Large intestine (tissue), 3 donors: ENCODE measurements at regions not wholly inside any gene's neighbourhood (a gene's known extent, or its start where the extent isn't known, plus 50 kb on each side); places are given as distances from the start of the nearest gene placed in this dataset.
"Not testable (repeated sequence)": the region's sequence is repeated elsewhere in the genome, so short reads cannot be mapped to it uniquely, and the experiment has no call there.

Experiments used
- DNase-seq, 2 donors: peaks; one replicate each; pipeline versions ENCODE4 v3.0.0 to v3.0.0-alpha.2; 2013
- H3K27ac ChIP-seq: one replicate; pipeline ENCODE4 v1.5.1; 2013; ENCODE audit warnings: low read length
- H3K27me3 ChIP-seq: 2 replicates; pipeline ENCODE4 v1.6.1; 2013; ENCODE audit warnings: low read length; ENCODE audit not compliant: control insufficient read depth, insufficient read depth
- H3K36me3 ChIP-seq: 2 replicates; pipeline ENCODE4 v1.6.1; 2013; ENCODE audit warnings: low read length; ENCODE audit not compliant: control insufficient read depth, insufficient read depth
- H3K4me1 ChIP-seq: one replicate; pipeline ENCODE4 v1.6.1; 2013; ENCODE audit warnings: low read length; ENCODE audit not compliant: control insufficient read depth, insufficient read depth
- H3K4me3 ChIP-seq: one replicate; pipeline ENCODE4 v1.5.1; 2013; ENCODE audit warnings: low read length
- H3K9me3 ChIP-seq: one replicate; pipeline ENCODE4 v1.6.1; 2013; ENCODE audit warnings: mild to moderate bottlenecking, low read depth, low read length, moderate library complexity; ENCODE audit not compliant: control insufficient read depth
- WGBS: methylation state at CpG from one replicate; pipeline ENCODE4 v1.1.5; 2013; ENCODE audit warnings: low lambda C conversion rate; ENCODE audit not compliant: insufficient coverage; 5-methylcytosine and 5-hydroxymethylcytosine counted together

GRCh38 chr12:30533558-30534265 is 162.0 kb downstream of the IPO8 start:
- Histone ChIP-seq H3K4me3 (no peak overlapping the region), H3K27me3 (no peaks in the 10 kb centered on the region), H3K4me1 (no peaks in the 10 kb centered on the region), H3K36me3 (no peaks in the 10 kb centered on the region), H3K9me3 (no peaks in the 10 kb centered on the region), H3K27ac (no peak overlapping the region)
- no CpG with 5 or more reads among the region's 5 CpGs for WGBS
- DNase-seq = no peak

GRCh38 chr12:30531731-30532678 is 163.7 kb downstream of the IPO8 start:
- DNase-seq = no peak

GRCh38 chr12:30529489-30530269 is 166.0 kb downstream of the IPO8 start:
- Histone ChIP-seq H3K4me3 (no peak overlapping the region), H3K4me1 (no peaks in the 10 kb centered on the region), H3K9me3 (no peaks in the 10 kb centered on the region), H3K36me3 (no peaks in the 10 kb centered on the region), H3K27me3 (no peaks in the 10 kb centered on the region), H3K27ac (no peak overlapping the region)
- no peak for DNase-seq
- 92% methylated on average over 2 of the region's 4 CpGs for WGBS

More at GRCh38 chr12:30531731-30532678, 163.7 kb downstream of the IPO8 start:
- Histone ChIP-seq H3K36me3 (no peaks in the 10 kb centered on the region), H3K27ac (no peak overlapping the region), H3K4me1 (no peaks in the 10 kb centered on the region), H3K9me3 (no peaks in the 10 kb centered on the region), H3K27me3 (no peaks in the 10 kb centered on the region), H3K4me3 (no peak overlapping the region)
- 100% methylated on average over 3 of the region's 8 CpGs for WGBS

GRCh38 chr12:30525171-30525570 is 170.5 kb downstream of the IPO8 start:
- Histone ChIP-seq H3K27me3 (no peaks in the 10 kb centered on the region), H3K4me3 (no peak overlapping the region), H3K4me1 (no peaks in the 10 kb centered on the region), H3K36me3 (no peaks in the 10 kb centered on the region), H3K27ac (no peak overlapping the region), H3K9me3 (no peaks in the 10 kb centered on the region)
- DNase-seq = no peak
- WGBS = 0% methylated on average over 1 of the region's 4 CpGs

- H3K36me3 ChIP-seq, H3K4me3 ChIP-seq, DNase-seq, H3K9me3 ChIP-seq, H3K27me3 ChIP-seq, H3K4me1 ChIP-seq, H3K27ac ChIP-seq: not testable (repeated sequence)
- WGBS = no CpG with 5 or more reads among the region's 4 CpGs
Measured at GRCh38 chr12:30520285-30520684, 175.4 kb downstream of the IPO8 start.

GRCh38 chr12:30519535-30519934 is 176.1 kb downstream of the IPO8 start:
- Histone ChIP-seq H3K27ac (no peak overlapping the region), H3K9me3 (no peaks in the 10 kb centered on the region), H3K4me1 (no peaks in the 10 kb centered on the region), H3K36me3 (no peaks in the 10 kb centered on the region), H3K27me3 (no peaks in the 10 kb centered on the region), H3K4me3 (no peak overlapping the region)
- WGBS = no CpG with 5 or more reads among the region's 6 CpGs
- no peak for DNase-seq

GRCh38 chr12:30517320-30517719 is 178.3 kb downstream of the IPO8 start:
- no peak for DNase-seq
- no peaks in the 10 kb centered on the region for H3K36me3 ChIP-seq
- no peak overlapping the region for H3K4me3 ChIP-seq
- no peaks in the 10 kb centered on the region for H3K9me3 ChIP-seq
- no CpG with 5 or more reads among the region's 1 CpG for WGBS
- no peaks in the 10 kb centered on the region for H3K4me1 ChIP-seq
- no peak overlapping the region for H3K27ac ChIP-seq
- H3K27me3 ChIP-seq = no peaks in the 10 kb centered on the region

GRCh38 chr12:30515351-30515750 is 180.3 kb downstream of the IPO8 start:
- no peak overlapping the region for H3K27ac ChIP-seq
- WGBS = 100% methylated on average over 1 of the region's 2 CpGs
- H3K9me3 ChIP-seq = no peaks in the 10 kb centered on the region
- H3K27me3 ChIP-seq = no peaks in the 10 kb centered on the region
- DNase-seq = no peak
- H3K36me3 ChIP-seq = no peaks in the 10 kb centered on the region
- H3K4me1 ChIP-seq = no peaks in the 10 kb centered on the region
- no peak overlapping the region for H3K4me3 ChIP-seq

GRCh38 chr12:30514666-30515065 is 181.0 kb downstream of the IPO8 start:
- no peaks in the 10 kb centered on the region for H3K4me1 ChIP-seq
- H3K36me3 ChIP-seq = no peaks in the 10 kb centered on the region
- H3K27me3 ChIP-seq = no peaks in the 10 kb centered on the region
- no peak overlapping the region for H3K27ac ChIP-seq
- WGBS = no CpG with 5 or more reads among the region's 5 CpGs
- H3K9me3 ChIP-seq = no peaks in the 10 kb centered on the region
- no peak overlapping the region for H3K4me3 ChIP-seq
- DNase-seq = no peak
